HepG2 (cell line): ENCODE measurements at regions not wholly inside any gene's neighbourhood (a gene's known extent, or its start where the extent isn't known, plus 50 kb on each side); places are given as distances from the start of the nearest gene placed in this dataset.

ENCODE experiments used
- AGO2 ChIP-seq: fragments of 200-400 bp; formaldehyde crosslinking; optimal IDR thresholded peaks from 2 replicates; pipeline ENCODE3; 2017; ENCODE audit warnings: mild to moderate bottlenecking, low read depth, low read length, moderate library complexity
- CENPX ChIP-seq: sonication (generic); formaldehyde crosslinking; IDR thresholded peaks from 2 replicates; pipeline ENCODE4 v1.9.0; 2021; ENCODE audit warnings: mild to moderate bottlenecking, missing genetic modification reagents, moderate library complexity
- TF ChIP-seq, protein P1 (sequence below): IDR thresholded peaks from 2 replicates; pipeline ENCODE4 v1.6.1; 2016; ENCODE audit warnings: low read depth, control low read depth
- TF ChIP-seq, protein P2 (sequence below): sonication (generic); formaldehyde crosslinking; IDR thresholded peaks from 2 replicates; pipeline ENCODE4 v1.8.1; 2023; ENCODE audit warnings: mild to moderate bottlenecking, missing genetic modification reagents
- TF ChIP-seq, protein P3 (sequence below): sonication (generic); formaldehyde crosslinking; IDR thresholded peaks from 2 replicates; pipeline ENCODE4 v1.5.1; 2020; ENCODE audit warnings: missing genetic modification reagents, mild to moderate bottlenecking, borderline replicate concordance
- TF ChIP-seq, protein P4 (sequence below): sonication (generic); formaldehyde crosslinking; IDR thresholded peaks from 2 replicates; pipeline ENCODE4 v1.5.0; 2020; ENCODE audit warnings: mild to moderate bottlenecking, missing genetic modification reagents
- TF ChIP-seq, protein P5 (sequence below): sonication (generic); formaldehyde crosslinking; conservative IDR thresholded peaks from 2 replicates; pipeline ENCODE4 v1.8.0; 2022; ENCODE audit warnings: missing genetic modification reagents
- TF ChIP-seq, protein P6 (sequence below): sonication (generic); formaldehyde crosslinking; IDR thresholded peaks from 2 replicates; pipeline ENCODE4 v1.8.0; 2022; ENCODE audit warnings: low read depth, missing genetic modification reagents
- TF ChIP-seq, protein P7 (sequence below), 2 experiments: sonication (generic) in 1 of 2; formaldehyde crosslinking in 1 of 2; IDR thresholded peaks; 2 replicates each; pipeline versions ENCODE4 v1.5.1 to v1.6.1; 2011 to 2020; ENCODE audit warnings: borderline replicate concordance in 1 of 2, low read depth in 1 of 2, low read length in 1 of 2, mild to moderate bottlenecking in 1 of 2, missing genetic modification reagents in 1 of 2, moderate library complexity in 1 of 2

DNA sequence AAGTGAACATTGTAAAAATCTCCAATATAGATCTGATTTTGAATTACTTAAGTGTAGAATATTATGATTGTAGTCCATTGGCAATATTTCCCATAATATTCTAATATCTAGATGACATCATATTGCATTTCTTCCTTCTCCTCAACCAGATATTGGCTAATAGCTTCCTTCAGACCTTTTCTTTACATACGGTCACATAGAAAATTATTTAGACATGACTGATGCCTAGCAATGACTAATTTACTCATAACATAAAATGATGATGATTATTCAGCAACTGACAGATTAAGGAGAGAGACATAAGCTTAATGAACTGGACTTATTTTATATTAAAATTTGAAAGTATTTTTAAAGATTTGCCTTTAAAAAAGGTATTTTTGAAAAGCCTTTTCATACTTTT lies 1287.6 kb downstream of the STIM2 start (continued):
- TF ChIP-seq, protein P1, sequence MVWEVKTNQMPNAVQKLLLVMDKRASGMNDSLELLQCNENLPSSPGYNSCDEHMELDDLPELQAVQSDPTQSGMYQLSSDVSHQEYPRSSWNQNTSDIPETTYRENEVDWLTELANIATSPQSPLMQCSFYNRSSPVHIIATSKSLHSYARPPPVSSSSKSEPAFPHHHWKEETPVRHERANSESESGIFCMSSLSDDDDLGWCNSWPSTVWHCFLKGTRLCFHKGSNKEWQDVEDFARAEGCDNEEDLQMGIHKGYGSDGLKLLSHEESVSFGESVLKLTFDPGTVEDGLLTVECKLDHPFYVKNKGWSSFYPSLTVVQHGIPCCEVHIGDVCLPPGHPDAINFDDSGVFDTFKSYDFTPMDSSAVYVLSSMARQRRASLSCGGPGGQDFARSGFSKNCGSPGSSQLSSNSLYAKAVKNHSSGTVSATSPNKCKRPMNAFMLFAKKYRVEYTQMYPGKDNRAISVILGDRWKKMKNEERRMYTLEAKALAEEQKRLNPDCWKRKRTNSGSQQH (CRISPR knock-in tag) = no peak
- TF ChIP-seq, protein P2, sequence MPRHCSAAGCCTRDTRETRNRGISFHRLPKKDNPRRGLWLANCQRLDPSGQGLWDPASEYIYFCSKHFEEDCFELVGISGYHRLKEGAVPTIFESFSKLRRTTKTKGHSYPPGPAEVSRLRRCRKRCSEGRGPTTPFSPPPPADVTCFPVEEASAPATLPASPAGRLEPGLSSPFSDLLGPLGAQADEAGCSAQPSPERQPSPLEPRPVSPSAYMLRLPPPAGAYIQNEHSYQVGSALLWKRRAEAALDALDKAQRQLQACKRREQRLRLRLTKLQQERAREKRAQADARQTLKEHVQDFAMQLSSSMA (CRISPR knock-in tag) = no peak
- TF ChIP-seq AGO2 = no peak
- TF ChIP-seq, protein P3, sequence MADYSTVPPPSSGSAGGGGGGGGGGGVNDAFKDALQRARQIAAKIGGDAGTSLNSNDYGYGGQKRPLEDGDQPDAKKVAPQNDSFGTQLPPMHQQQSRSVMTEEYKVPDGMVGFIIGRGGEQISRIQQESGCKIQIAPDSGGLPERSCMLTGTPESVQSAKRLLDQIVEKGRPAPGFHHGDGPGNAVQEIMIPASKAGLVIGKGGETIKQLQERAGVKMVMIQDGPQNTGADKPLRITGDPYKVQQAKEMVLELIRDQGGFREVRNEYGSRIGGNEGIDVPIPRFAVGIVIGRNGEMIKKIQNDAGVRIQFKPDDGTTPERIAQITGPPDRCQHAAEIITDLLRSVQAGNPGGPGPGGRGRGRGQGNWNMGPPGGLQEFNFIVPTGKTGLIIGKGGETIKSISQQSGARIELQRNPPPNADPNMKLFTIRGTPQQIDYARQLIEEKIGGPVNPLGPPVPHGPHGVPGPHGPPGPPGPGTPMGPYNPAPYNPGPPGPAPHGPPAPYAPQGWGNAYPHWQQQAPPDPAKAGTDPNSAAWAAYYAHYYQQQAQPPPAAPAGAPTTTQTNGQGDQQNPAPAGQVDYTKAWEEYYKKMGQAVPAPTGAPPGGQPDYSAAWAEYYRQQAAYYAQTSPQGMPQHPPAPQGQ (CRISPR knock-in tag) = no peak
- TF ChIP-seq, protein P4, sequence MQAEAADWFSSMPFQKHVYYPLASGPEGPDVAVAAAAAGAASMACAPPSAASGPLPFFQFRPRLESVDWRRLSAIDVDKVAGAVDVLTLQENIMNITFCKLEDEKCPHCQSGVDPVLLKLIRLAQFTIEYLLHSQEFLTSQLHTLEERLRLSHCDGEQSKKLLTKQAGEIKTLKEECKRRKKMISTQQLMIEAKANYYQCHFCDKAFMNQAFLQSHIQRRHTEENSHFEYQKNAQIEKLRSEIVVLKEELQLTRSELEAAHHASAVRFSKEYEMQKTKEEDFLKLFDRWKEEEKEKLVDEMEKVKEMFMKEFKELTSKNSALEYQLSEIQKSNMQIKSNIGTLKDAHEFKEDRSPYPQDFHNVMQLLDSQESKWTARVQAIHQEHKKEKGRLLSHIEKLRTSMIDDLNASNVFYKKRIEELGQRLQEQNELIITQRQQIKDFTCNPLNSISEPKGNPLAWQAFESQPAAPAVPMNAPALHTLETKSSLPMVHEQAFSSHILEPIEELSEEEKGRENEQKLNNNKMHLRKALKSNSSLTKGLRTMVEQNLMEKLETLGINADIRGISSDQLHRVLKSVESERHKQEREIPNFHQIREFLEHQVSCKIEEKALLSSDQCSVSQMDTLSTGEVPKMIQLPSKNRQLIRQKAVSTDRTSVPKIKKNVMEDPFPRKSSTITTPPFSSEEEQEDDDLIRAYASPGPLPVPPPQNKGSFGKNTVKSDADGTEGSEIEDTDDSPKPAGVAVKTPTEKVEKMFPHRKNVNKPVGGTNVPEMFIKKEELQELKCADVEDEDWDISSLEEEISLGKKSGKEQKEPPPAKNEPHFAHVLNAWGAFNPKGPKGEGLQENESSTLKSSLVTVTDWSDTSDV (CRISPR knock-in tag) = no peak
- TF ChIP-seq, protein P5, sequence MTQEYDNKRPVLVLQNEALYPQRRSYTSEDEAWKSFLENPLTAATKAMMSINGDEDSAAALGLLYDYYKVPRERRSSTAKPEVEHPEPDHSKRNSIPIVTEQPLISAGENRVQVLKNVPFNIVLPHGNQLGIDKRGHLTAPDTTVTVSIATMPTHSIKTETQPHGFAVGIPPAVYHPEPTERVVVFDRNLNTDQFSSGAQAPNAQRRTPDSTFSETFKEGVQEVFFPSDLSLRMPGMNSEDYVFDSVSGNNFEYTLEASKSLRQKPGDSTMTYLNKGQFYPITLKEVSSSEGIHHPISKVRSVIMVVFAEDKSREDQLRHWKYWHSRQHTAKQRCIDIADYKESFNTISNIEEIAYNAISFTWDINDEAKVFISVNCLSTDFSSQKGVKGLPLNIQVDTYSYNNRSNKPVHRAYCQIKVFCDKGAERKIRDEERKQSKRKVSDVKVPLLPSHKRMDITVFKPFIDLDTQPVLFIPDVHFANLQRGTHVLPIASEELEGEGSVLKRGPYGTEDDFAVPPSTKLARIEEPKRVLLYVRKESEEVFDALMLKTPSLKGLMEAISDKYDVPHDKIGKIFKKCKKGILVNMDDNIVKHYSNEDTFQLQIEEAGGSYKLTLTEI (CRISPR knock-in tag) = no peak
- TF ChIP-seq, protein P6, sequence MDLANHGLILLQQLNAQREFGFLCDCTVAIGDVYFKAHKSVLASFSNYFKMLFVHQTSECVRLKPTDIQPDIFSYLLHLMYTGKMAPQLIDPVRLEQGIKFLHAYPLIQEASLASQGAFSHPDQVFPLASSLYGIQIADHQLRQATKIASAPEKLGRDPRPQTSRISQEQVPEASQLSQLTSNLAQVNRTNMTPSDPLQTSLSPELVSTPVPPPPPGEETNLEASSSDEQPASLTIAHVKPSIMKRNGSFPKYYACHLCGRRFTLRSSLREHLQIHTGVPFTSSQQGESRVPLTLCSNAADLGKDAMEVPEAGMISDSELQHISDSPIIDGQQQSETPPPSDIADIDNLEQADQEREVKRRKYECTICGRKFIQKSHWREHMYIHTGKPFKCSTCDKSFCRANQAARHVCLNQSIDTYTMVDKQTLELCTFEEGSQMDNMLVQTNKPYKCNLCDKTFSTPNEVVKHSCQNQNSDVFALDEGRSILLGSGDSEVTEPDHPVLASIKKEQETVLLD = no peak
- TF ChIP-seq, protein P7, sequence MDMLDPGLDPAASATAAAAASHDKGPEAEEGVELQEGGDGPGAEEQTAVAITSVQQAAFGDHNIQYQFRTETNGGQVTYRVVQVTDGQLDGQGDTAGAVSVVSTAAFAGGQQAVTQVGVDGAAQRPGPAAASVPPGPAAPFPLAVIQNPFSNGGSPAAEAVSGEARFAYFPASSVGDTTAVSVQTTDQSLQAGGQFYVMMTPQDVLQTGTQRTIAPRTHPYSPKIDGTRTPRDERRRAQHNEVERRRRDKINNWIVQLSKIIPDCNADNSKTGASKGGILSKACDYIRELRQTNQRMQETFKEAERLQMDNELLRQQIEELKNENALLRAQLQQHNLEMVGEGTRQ (IDR thresholded peaks at IDR 0.05; ENCODE audit: low read depth, low read length) = no peak
- TF ChIP-seq, protein P7 (CRISPR knock-in tag; IDR thresholded peaks at IDR 0.05; ENCODE audit: borderline replicate concordance) = no peak
- TF ChIP-seq CENPX (CRISPR knock-in tag) = no peak
